CD4-positive, alpha-beta T cell (primary cell): ENCODE measurements at regions not wholly inside any gene's neighbourhood (a gene's known extent, or its start where the extent isn't known, plus 50 kb on each side); places are given as distances from the start of the nearest gene placed in this dataset.

Experiments
- ATAC-seq: fragments of 200-7000 bp; cut with Tn5 transposase; one replicate; pipeline ENCODE4 v1.10.0; 2022; ENCODE audit warnings: mild to moderate bottlenecking; ENCODE audit not compliant: poor library complexity
- CTCF ChIA-PET: fragments of 350-600 bp; sonication (Branson Sonifier 250); formaldehyde crosslinking; loops from one replicate; lab custom pipeline; 2021; ENCODE audit warnings: antibody characterized with exemption, inconsistent platforms; lab: Charles Lee
- POLR2A ChIA-PET: fragments of 350-600 bp; sonication (Branson Sonifier 250); formaldehyde crosslinking; loops from one replicate; lab custom pipeline; 2021; ENCODE audit warnings: antibody characterized with exemption, inconsistent platforms; lab: Charles Lee
- DNase-seq, 14 experiments: peaks; one replicate each; pipeline ENCODE4 v3.0.0-alpha.2; 2013 to 2020; ENCODE audit warnings: mixed read lengths in 2 of 14
- H3K27ac ChIP-seq, 2 donors: one replicate each; pipeline versions ENCODE4 v1.5.1 to v1.7.0; 2013; ENCODE audit warnings: low read length in 2 of 2, low read depth in 1 of 2, mild to moderate bottlenecking in 1 of 2
- H3K27me3 ChIP-seq, 2 experiments: 1 replicate in 1 of 2; 2 replicates in 1 of 2; pipeline versions ENCODE4 v1.6.1 to v1.7.0; 2013; ENCODE audit warnings: low read length in 2 of 2, control low read depth in 1 of 2, mild to moderate bottlenecking in 1 of 2, moderate library complexity in 1 of 2; ENCODE audit not compliant: insufficient read depth in 2 of 2, control insufficient read depth in 1 of 2
- H3K36me3 ChIP-seq: one replicate; pipeline ENCODE4 v1.6.1; 2013; ENCODE audit warnings: low read length, control low read depth; ENCODE audit not compliant: insufficient read depth
- H3K4me1 ChIP-seq: one replicate; pipeline ENCODE4 v1.6.1; 2013; ENCODE audit warnings: low read length, control low read depth; ENCODE audit not compliant: insufficient read depth
- H3K4me3 ChIP-seq: one replicate; pipeline ENCODE4 v1.5.1; 2013; ENCODE audit warnings: mild to moderate bottlenecking, low read length, moderate library complexity
- H3K9me3 ChIP-seq, 2 experiments: 1 replicate in 1 of 2; 2 replicates in 1 of 2; pipeline versions ENCODE4 v1.6.1 to v1.7.0; 2013; ENCODE audit warnings: low read length in 2 of 2, mild to moderate bottlenecking in 2 of 2, control low read depth in 1 of 2, moderate library complexity in 1 of 2; ENCODE audit not compliant: control insufficient read depth in 1 of 2, insufficient read depth in 1 of 2
- H3K27ac Mint-ChIP-seq: one replicate; pipeline ENCODE4 v1.8.0; 2020; ENCODE audit warnings: mixed read lengths
- H3K27me3 Mint-ChIP-seq: one replicate; pipeline ENCODE4 v1.8.0; 2021; ENCODE audit warnings: mixed read lengths
- H3K36me3 Mint-ChIP-seq: one replicate; pipeline ENCODE4 v1.8.0; 2021; ENCODE audit warnings: low read depth, mixed read lengths
- H3K4me1 Mint-ChIP-seq: one replicate; pipeline ENCODE4 v1.8.0; 2021; ENCODE audit warnings: low read depth, mixed read lengths
- H3K4me3 Mint-ChIP-seq: one replicate; pipeline ENCODE4 v1.8.0; 2020; ENCODE audit warnings: mild to moderate bottlenecking, mixed read lengths
- H3K9me3 Mint-ChIP-seq: one replicate; pipeline ENCODE4 v1.8.0; 2020; ENCODE audit warnings: mixed read lengths
- CTCF ChIP-seq: fragments of 200-600 bp; IDR thresholded peaks from one replicate; pipeline ENCODE4 v1.8.0; 2022; ENCODE audit warnings: antibody characterized with exemption, mild to moderate bottlenecking
- intact Hi-C, 2 experiments: fragments of 100-400 bp; cut with DNase I in 1 of 2; cut with micrococcal nuclease in 1 of 2; formaldehyde crosslinking; loops; one replicate each; pipeline versions ENCODE4 v1.15.1 to v1.9.0; 2023 to 2025; cut with DNase I, micrococcal nuclease

- H3K27me3 Mint-ChIP-seq = peaks cover 20% of the 10 kb centered on the region
- TF ChIP-seq CTCF = no peak
- no peaks in the 10 kb centered on the region for H3K36me3 Mint-ChIP-seq
- Histone ChIP-seq H3K36me3 (no peaks in the 10 kb centered on the region), H3K4me3 (no peak overlapping the region), H3K4me1 (no peaks in the 10 kb centered on the region), H3K9me3 (no peaks in the 10 kb centered on the region), H3K27ac (no peak overlapping the region), H3K27me3 (no peaks in the 10 kb centered on the region)
- CTCF ChIA-PET = interaction anchor here (0.6 kb wide), 1 partner anchor 1772 kb away, joined by 3 read pairs; no protein-coding TSS in a partner anchor
- H3K4me1 Mint-ChIP-seq = no peaks in the 10 kb centered on the region
- no peak overlapping the region for H3K27ac Mint-ChIP-seq
- no peaks in the 10 kb centered on the region for H3K9me3 Mint-ChIP-seq
- intact Hi-C loops = no loop called here
- ATAC-seq (no peak), DNase-seq (no peak)
- no peak overlapping the region for H3K4me3 Mint-ChIP-seq
- POLR2A ChIA-PET = no interaction called here
Measured at GRCh38 chr15:77713281-77713680, 80.6 kb upstream of the LINGO1 start.

- POLR2A ChIA-PET = no interaction called here
- H3K36me3 Mint-ChIP-seq = no peaks in the 10 kb centered on the region
- no peak overlapping the region for H3K4me3 ChIP-seq
- no peaks in the 10 kb centered on the region for H3K4me1 Mint-ChIP-seq
- no peak overlapping the region for H3K27ac ChIP-seq
- intact Hi-C loops = no loop called here
- no peaks in the 10 kb centered on the region for H3K27me3 ChIP-seq
- peaks cover 20% of the 10 kb centered on the region for H3K27me3 Mint-ChIP-seq
- H3K4me3 Mint-ChIP-seq = no peak overlapping the region
- H3K9me3 Mint-ChIP-seq = no peaks in the 10 kb centered on the region
- H3K27ac Mint-ChIP-seq = no peak overlapping the region
- no peak for DNase-seq
- H3K4me1 ChIP-seq = no peaks in the 10 kb centered on the region
- no peak for TF ChIP-seq CTCF
- no peak for ATAC-seq
- CTCF ChIA-PET = no interaction called here
- H3K9me3 ChIP-seq = no peaks in the 10 kb centered on the region
- no peaks in the 10 kb centered on the region for H3K36me3 ChIP-seq
Measured at GRCh38 chr15:77712438-77712837, 79.7 kb upstream of the LINGO1 start.

- no peaks in the 10 kb centered on the region for H3K4me1 ChIP-seq
- no peak overlapping the region for H3K27ac Mint-ChIP-seq
- no peaks in the 10 kb centered on the region for H3K4me1 Mint-ChIP-seq
- no peak overlapping the region for H3K4me3 ChIP-seq
- no peak for TF ChIP-seq CTCF
- DNase-seq = no peak
- no peaks in the 10 kb centered on the region for H3K36me3 ChIP-seq
- H3K9me3 ChIP-seq = peaks cover 0 to 9% of the 10 kb centered on the region in 2 experiments
- CTCF ChIA-PET = no interaction called here
- no peaks in the 10 kb centered on the region for H3K36me3 Mint-ChIP-seq
- no peaks in the 10 kb centered on the region for H3K9me3 Mint-ChIP-seq
- no peak for ATAC-seq
- H3K27ac ChIP-seq = no peak overlapping the region
- POLR2A ChIA-PET = no interaction called here
- no peak overlapping the region for H3K4me3 Mint-ChIP-seq
- intact Hi-C loops = no loop called here
- peaks cover 18% of the 10 kb centered on the region for H3K27me3 Mint-ChIP-seq
- peaks cover 0 to 3% of the 10 kb centered on the region in 2 experiments for H3K27me3 ChIP-seq
Measured at GRCh38 chr15:77710637-77711036, 77.9 kb upstream of the LINGO1 start.
